Stimulated activated memory B cell treated with anti-CD40 and anti-IgM and Interleukin-4, amounts not matched to agents 10 μg/mL and 1 μg/mL and 100 μg/mL, for 72 hours (primary cell): ENCODE measurements at regions not wholly inside any gene's neighbourhood (a gene's known extent, or its start where the extent isn't known, plus 50 kb on each side); places are given as distances from the start of the nearest gene placed in this dataset.
"Not testable (repeated sequence)": the region's sequence is repeated elsewhere in the genome, so short reads cannot be mapped to it uniquely, and the experiment has no call there.

ENCODE experiments used
- ATAC-seq: fragments of 150-1000 bp; cut with Tn5 transposase; 2 replicates; pipeline ENCODE4 v1.10.0; 2021
- H3K27ac Mint-ChIP-seq: one replicate; pipeline ENCODE4 v1.8.0; 2022; ENCODE audit warnings: mild to moderate bottlenecking, mixed read lengths
- H3K27me3 Mint-ChIP-seq: one replicate; pipeline ENCODE4 v1.8.0; 2022; ENCODE audit warnings: mixed read lengths
- H3K36me3 Mint-ChIP-seq: one replicate; pipeline ENCODE4 v1.8.0; 2022; ENCODE audit warnings: mixed read lengths
- H3K4me1 Mint-ChIP-seq: one replicate; pipeline ENCODE4 v1.8.0; 2022; ENCODE audit warnings: mixed read lengths
- H3K4me3 Mint-ChIP-seq: one replicate; pipeline ENCODE4 v1.8.0; 2022; ENCODE audit warnings: mild to moderate bottlenecking, moderate library complexity, mixed read lengths
- H3K9me3 Mint-ChIP-seq: one replicate; pipeline ENCODE4 v1.8.0; 2022; ENCODE audit warnings: mixed read lengths

DNA sequence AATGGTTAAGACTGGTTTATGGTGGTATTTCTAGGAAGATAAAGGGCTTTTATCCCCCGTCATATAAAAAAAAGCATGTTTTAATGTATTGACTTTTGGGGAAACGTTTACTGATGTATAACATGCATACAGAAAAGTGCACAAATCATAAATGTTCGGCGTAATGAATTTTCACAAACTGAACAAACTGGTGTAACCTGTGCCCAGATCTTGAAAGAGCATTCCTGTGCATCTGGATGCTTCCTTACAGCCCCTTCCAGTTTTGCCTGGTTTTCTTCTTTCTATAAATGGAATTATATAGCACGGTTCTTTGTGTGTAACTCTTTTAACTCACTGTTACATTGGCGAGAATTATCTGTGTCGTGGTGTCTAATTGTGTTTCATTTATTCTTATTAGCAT is 693.8 kb upstream of the TBX3 start:
- Mint-ChIP-seq H3K27ac (no peak overlapping the region), H3K9me3 (no peaks in the 10 kb centered on the region), H3K4me3 (no peak overlapping the region), H3K36me3 (no peaks in the 10 kb centered on the region), H3K4me1 (no peaks in the 10 kb centered on the region), H3K27me3 (no peaks in the 10 kb centered on the region)
- ATAC-seq: no peak

DNA sequence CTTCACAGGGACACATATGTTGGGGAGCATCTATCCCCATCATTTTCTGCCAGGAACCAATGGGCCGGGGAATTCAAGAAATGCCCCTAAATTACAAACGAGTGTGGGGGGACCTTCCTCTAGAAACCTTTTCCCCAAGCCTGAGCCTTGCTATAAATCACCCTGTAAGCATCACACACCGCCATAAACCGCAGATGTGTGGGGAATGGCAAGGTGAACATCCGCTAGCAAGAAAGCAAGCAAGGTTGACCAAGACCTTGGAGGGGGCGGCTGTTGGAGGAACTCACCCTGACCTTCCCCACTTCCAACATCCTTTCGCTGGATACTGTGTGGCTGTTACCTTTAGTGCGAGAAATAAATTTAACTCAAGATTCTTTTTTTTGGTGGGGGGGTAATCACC is 693.3 kb upstream of the TBX3 start:
- H3K27ac Mint-ChIP-seq: no peak overlapping the region
- H3K27me3 Mint-ChIP-seq: no peaks in the 10 kb centered on the region
- ATAC-seq: no peak
- H3K36me3 Mint-ChIP-seq: no peaks in the 10 kb centered on the region
- H3K4me1 Mint-ChIP-seq: no peaks in the 10 kb centered on the region
- no peak overlapping the region for H3K4me3 Mint-ChIP-seq
- no peaks in the 10 kb centered on the region for H3K9me3 Mint-ChIP-seq

DNA sequence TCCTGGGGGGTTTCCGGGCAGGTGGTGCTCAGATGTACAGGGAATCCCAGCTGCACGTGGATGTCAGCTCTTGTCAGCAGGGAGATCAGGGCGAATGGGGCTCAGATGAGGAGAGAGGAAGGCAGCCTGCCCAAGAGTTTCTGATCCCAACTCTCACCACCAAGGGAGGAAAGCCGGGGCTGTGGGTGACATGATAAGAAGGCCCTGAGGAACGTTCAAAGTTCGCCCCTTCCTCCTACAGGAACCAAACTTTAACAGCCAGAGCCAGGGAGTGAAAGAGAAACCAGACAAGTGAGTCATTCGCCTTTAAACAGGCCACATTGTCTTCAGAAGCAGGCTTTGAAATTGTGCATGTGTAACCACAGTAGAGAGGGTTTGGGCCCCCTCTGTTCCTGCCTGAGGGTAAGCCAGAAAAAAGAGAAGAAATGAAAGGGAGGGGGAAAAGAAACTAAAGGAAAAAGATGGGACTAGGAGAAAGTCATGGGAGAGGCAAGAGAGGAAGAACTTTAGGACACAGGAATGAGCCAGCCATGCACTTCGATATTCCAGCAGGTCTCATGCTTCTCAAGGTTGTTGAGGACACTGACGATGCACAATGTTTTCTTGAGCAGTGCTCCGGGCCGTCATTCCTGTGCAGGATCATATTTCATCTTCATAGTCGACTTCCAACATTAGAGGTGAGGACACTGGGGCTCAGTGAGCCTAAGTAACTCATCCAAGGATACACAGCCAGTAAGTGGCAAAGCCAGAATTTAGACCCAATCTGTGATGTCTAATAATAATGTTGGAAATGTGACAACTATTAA is 691.4 kb upstream of the TBX3 start:
- Mint-ChIP-seq H3K27me3 (no peaks in the 10 kb centered on the region), H3K27ac (no peak overlapping the region), H3K36me3 (no peaks in the 10 kb centered on the region), H3K4me1 (no peaks in the 10 kb centered on the region), H3K4me3 (no peak overlapping the region), H3K9me3 (no peaks in the 10 kb centered on the region)
- no peak for ATAC-seq

DNA sequence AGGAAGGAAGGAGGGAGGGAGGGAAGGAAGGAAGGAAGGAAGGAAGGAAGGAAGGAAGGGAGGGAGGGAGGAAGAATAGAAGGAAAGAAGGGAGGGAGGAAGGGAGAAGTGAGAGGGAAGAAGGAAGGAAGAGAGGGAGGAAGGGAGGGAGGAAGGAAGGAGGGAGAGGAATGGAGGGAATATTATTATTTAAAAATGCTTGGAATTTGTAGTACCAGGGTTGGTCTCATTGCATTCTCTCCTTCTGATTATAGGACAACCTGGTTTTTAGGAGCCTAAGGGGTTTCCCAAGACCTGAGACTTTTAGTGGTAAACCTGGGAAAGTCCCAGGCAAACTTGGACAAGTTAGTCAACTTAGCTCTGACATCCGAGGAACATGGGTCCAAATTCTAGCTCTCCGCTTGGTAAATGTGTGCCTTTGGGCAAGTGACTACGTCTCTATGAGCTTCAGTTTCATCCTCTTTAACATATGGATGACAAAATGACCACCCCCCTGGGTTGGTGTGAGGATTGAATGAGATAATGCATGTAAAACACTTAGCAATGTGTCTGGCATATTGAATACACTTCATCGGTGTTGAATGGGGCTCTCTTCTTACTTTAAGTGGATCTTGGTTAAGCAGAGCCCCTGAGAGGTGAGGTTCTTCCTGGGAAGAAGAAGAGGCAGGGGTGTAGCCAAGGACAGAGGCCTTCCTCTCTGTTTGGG is 690.7 kb upstream of the TBX3 start:
- Mint-ChIP-seq H3K27ac (no peak overlapping the region), H3K4me1 (no peaks in the 10 kb centered on the region), H3K27me3 (no peaks in the 10 kb centered on the region), H3K9me3 (no peaks in the 10 kb centered on the region), H3K4me3 (no peak overlapping the region), H3K36me3 (no peaks in the 10 kb centered on the region)
- no peak for ATAC-seq

DNA sequence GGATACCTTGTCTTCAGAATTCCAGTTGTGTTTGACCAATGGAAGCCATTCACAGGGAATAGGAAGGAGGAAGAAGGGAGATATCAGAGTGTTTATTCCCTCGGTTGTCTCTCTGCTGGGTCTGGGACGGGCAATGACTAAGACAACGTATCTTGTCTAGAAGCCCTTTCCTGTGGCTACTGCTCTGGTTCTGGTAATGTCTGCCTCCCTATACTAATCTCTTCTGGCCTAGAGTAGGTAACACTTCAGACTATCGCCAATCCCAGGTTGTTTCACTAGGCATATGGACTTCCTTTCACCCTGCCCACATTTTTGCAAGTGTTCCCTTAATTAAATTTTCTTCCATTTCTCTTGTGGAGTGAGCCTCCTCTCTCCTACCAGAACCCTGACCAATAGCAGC is 687.7 kb upstream of the TBX3 start:
- no peaks in the 10 kb centered on the region for H3K4me1 Mint-ChIP-seq
- no peak overlapping the region for H3K27ac Mint-ChIP-seq
- H3K4me3 Mint-ChIP-seq: no peak overlapping the region

DNA sequence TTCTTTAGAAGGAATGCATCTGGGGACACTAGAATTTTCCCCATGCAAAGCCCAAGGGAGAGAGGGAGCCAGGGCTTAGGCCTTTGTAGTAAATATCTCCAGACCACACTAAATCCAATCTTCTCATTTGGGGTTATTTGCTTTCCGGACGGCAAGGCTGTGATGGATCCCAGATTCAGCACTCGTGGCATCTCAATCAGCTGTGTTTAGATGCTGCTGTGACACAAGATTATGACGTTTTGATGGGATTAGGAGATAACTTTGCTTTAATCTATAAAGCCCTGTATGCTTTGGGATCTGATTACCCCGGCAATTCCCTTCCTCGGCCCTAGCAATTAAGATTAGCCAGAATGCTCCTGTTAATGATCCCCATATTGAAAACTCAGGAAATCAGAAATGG is 686.7 kb upstream of the TBX3 start:
- no peak overlapping the region for H3K27ac Mint-ChIP-seq
- H3K9me3 Mint-ChIP-seq: peaks cover 7% of the 10 kb centered on the region
- ATAC-seq: no peak
- H3K27me3 Mint-ChIP-seq: no peaks in the 10 kb centered on the region
- H3K4me3 Mint-ChIP-seq: no peak overlapping the region
- no peaks in the 10 kb centered on the region for H3K36me3 Mint-ChIP-seq
- H3K4me1 Mint-ChIP-seq: no peaks in the 10 kb centered on the region

More for the DNA sequence above, 687.7 kb upstream of the TBX3 start:
- ATAC-seq: no peak
- peaks cover 3% of the 10 kb centered on the region for H3K9me3 Mint-ChIP-seq
- no peaks in the 10 kb centered on the region for H3K27me3 Mint-ChIP-seq
- no peaks in the 10 kb centered on the region for H3K36me3 Mint-ChIP-seq

DNA sequence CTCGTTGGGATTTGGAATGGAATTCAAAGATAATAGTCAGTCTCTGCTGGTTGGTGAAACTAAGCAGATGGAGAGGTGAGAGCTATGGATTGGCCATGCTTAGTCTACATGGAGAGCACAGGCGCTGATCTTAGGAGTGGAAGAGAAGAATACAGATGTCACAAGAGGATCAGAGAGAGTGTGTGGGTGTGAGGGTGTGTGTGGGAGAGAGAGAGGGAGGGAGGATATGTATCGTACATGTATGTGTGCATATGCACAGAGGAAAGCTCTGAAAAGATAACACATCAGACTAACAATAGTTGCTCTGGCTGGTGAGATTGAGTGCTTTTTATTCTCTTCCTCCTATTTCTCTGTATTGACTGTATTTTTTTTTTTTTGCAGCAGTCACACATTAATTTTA is 686.2 kb upstream of the TBX3 start:
- Mint-ChIP-seq H3K27me3 (no peaks in the 10 kb centered on the region), H3K4me3 (no peak overlapping the region), H3K36me3 (no peaks in the 10 kb centered on the region), H3K4me1 (no peaks in the 10 kb centered on the region), H3K27ac (no peak overlapping the region), H3K9me3 (peaks cover 11% of the 10 kb centered on the region)
- no peak for ATAC-seq

DNA sequence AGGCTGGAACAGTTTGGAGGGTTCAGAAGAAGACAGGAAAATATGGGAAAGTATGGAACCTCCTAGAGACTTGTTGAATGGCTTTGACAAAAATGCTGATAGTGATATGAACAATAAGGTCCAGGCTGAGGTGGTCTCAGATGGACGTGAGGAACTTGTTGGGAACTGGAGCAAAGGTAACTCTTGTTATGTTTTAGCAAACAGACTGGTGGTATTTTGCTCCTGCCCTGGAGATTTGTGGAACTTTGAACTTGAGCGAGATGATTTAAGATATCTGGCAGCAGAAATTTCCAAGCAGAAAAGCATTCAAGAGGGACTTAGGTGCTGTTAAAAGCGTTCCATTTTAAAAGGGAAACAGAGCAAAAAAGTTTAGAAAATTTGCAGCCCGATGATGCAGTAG is 682.3 kb upstream of the TBX3 start:
- ATAC-seq: not testable (repeated sequence)
- peaks cover 15% of the 10 kb centered on the region for H3K9me3 Mint-ChIP-seq

DNA sequence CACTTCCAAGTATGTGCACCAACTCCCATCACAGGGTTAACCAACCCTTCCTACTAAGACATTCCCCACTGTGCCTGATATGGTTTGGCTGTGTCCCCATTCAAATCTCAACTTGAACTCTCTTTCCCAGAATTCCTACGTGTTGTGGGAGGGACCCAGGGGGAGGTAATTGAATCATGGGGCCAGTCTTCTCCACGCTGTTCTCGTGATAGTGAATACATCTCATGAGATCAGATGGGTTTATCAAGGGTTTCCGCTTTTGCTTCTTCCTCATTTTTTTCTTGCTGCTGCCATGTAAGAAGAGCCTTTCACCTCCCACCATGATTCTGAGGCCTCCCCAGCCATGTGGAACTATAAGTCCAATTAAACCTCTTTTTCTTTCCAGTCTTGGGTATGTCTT is 681.8 kb upstream of the TBX3 start:
- peaks cover 15% of the 10 kb centered on the region for H3K9me3 Mint-ChIP-seq
- not testable (repeated sequence) for H3K36me3 Mint-ChIP-seq, H3K27me3 Mint-ChIP-seq, H3K4me3 Mint-ChIP-seq, H3K4me1 Mint-ChIP-seq, ATAC-seq, H3K27ac Mint-ChIP-seq

More for the DNA sequence above, 682.3 kb upstream of the TBX3 start:
- H3K4me3 Mint-ChIP-seq, H3K36me3 Mint-ChIP-seq, H3K4me1 Mint-ChIP-seq, H3K27me3 Mint-ChIP-seq, H3K27ac Mint-ChIP-seq: not testable (repeated sequence)

DNA sequence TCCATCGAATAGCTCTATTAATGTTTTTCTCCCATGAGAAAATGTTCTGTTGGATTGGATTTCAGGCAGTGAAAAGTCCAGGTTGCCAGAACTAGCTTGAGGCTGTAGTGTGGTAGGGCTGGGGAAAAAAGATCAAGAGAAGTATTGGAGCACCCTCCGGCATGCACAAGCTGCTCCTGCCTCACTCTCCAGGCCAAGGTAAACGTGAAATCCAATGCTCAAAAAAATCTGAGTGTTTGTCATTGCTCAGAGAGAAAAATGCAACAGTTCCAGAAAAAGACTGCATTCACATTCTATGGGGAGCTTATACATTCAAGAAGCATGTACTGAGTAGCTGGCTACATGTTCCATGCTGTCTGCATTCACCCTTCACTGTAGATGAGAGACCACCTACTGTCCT is 680.9 kb upstream of the TBX3 start:
- H3K27me3 Mint-ChIP-seq: no peaks in the 10 kb centered on the region
- no peak overlapping the region for H3K27ac Mint-ChIP-seq
- H3K4me1 Mint-ChIP-seq: no peaks in the 10 kb centered on the region
- no peaks in the 10 kb centered on the region for H3K36me3 Mint-ChIP-seq
- H3K4me3 Mint-ChIP-seq: no peak overlapping the region
- no peak for ATAC-seq
- peaks cover 15% of the 10 kb centered on the region for H3K9me3 Mint-ChIP-seq

DNA sequence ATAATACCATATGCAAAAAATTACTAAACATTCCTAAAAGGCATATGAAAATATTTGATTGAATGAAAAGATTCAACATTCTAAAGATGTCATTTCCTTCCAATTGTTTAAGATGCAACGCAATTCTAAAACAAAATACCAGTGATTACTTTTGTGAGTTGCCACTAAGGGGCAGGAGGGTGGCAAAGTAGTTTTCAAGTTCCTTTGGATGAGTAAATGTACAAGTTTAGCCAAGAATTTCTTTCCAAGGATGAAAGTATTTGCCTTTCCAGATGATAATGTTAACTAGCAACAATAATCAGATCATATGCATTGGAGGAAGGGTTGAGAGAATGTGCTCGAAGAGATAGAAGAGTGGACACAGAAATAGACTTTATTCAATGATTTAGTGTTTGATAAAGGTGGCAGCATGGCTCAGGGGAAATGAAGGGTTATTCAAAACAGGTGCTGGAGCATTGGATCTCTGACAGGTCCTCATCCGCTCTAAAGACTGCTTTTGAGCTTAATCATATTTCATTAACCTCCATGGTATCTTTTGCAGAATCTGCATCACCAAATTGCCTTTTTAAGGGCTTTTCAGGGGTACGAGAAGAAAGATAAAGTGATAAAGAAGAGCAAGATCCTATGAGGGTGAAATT is 678.5 kb upstream of the TBX3 start:
- Mint-ChIP-seq H3K27ac (no peak overlapping the region), H3K36me3 (no peaks in the 10 kb centered on the region), H3K4me3 (no peak overlapping the region), H3K9me3 (peaks cover 12% of the 10 kb centered on the region), H3K4me1 (no peaks in the 10 kb centered on the region), H3K27me3 (no peaks in the 10 kb centered on the region)
- no peak for ATAC-seq

DNA sequence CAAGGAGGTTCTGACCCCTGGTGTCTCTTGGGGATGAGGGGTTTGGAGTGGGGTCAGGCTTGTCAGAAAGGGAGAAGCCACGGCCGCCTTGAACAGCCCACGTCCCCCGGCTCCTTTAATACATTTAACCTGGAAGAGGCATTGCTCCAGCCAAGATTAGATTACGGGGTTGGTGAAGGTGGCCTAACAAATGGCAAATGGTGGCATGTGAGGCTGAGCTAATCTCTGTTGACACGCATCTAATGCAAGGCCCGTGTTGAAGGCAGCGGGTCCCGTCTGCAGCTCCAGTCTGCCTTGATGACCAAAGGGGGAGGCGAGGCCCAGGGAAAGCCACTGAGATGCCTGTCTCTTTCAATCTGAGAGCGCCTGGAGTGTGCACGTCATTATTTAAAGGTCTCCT is 673.7 kb upstream of the TBX3 start:
- Mint-ChIP-seq H3K4me1 (no peaks in the 10 kb centered on the region), H3K4me3 (no peak overlapping the region), H3K9me3 (no peaks in the 10 kb centered on the region), H3K27me3 (no peaks in the 10 kb centered on the region), H3K36me3 (no peaks in the 10 kb centered on the region), H3K27ac (no peak overlapping the region)
- no peak for ATAC-seq

DNA sequence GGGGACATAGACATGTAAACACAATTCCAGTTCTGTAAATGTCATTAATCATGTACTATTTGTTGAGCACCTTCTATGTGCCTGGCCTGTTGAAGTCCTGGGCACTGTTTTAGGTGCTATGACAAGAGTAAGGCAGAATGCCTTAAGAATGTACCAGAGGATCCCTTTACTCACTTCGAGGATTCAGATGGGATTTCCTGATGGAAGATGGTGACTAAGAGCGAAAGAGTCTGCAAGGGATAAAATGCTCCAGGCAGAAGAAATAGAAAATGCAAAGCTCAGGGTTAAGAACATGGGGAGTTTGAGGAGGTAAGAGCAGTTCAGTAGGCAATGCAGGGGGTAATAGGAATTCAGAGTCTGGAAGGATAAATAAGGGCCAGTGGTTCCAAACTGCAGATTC is 671.3 kb upstream of the TBX3 start:
- Mint-ChIP-seq H3K36me3 (no peaks in the 10 kb centered on the region), H3K4me1 (no peaks in the 10 kb centered on the region), H3K27me3 (no peaks in the 10 kb centered on the region), H3K27ac (no peak overlapping the region), H3K9me3 (no peaks in the 10 kb centered on the region), H3K4me3 (no peak overlapping the region)
- no peak for ATAC-seq

DNA sequence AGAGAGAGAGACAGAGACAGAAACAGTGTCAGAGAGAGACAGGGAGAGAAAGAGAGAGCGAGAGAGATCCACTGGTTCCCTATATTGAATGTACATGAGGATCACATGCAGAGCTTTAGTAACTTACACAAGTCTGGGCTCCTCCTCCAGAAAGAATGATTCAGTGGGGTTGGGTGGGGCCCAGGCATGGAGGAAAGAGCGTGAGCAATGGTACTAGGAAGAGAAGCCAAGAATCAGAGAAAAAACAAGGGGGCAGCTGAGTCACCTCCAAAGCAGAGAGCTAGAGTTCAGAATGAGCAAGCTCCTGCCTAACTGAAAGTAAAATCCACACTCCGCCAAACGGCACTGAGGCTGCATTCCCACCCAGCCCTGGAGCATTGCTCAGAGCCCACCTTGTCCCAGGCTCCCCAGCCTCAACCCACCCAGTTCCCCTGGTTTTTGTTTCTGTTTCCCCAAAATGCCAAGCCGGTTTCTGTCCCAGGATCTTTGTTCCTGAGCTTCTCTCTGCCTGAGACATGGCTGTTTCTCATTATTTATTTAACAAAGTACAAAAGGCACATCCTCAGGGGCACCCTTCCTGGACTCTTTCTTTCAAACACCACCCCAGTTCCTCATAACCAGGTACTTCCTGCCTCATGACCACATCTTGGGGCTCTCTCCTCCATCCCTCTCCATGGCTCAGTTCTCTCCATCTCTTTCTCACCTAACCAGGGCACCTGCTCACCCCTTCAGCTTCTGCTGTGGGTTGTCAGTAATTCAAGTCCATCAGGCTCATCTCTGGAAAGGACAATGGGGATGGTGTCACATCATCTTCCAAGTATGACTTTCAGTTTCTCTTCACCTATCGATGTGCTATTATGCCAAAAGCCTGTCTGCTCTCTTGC is 670.3 kb upstream of the TBX3 start:
- no peaks in the 10 kb centered on the region for H3K27me3 Mint-ChIP-seq
- H3K9me3 Mint-ChIP-seq: no peaks in the 10 kb centered on the region
- H3K27ac Mint-ChIP-seq: no peak overlapping the region
- no peaks in the 10 kb centered on the region for H3K4me1 Mint-ChIP-seq
- no peak for ATAC-seq
- no peaks in the 10 kb centered on the region for H3K36me3 Mint-ChIP-seq
- H3K4me3 Mint-ChIP-seq: no peak overlapping the region

DNA sequence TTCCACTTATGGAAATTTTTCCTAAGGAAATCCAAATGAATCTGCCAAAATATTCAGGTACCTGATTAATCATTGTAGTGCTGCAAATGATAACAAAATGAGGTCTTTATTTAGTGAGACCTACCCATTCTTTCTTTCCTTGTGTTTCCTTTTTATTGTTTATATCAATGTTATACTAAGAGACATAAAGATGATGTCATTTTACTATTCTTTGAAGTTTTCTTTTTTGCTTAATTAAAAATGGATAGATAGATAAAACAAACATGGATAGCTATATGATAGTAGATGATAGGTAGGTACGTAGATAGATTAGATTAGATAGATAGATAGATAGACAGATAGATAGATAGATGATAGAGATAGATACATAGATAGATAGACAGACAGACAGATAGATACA is 669.5 kb upstream of the TBX3 start:
- Mint-ChIP-seq H3K27ac (no peak overlapping the region), H3K4me3 (no peak overlapping the region), H3K4me1 (no peaks in the 10 kb centered on the region), H3K27me3 (no peaks in the 10 kb centered on the region), H3K36me3 (no peaks in the 10 kb centered on the region), H3K9me3 (no peaks in the 10 kb centered on the region)
- ATAC-seq: no peak
